GM23338 (cell line): ENCODE measurements at regions not wholly inside any gene's neighbourhood (a gene's known extent, or its start where the extent isn't known, plus 50 kb on each side); places are given as distances from the start of the nearest gene placed in this dataset.

Source experiments
- ATAC-seq: fragments of 200-7000 bp; cut with Tn5 transposase; 3 replicates; pipeline ENCODE4 v1.9.1; 2020
- DNase-seq: peaks from one replicate; pipeline ENCODE4 v3.0.0-alpha.2; 2015; ENCODE audit warnings: low spot score
- H2AFZ ChIP-seq: fragments of 200-600 bp; sonication (generic); 2 replicates; pipeline ENCODE4 v1.8.0; 2016; ENCODE audit warnings: antibody characterized with exemption, mild to moderate bottlenecking, moderate library complexity
- H3F3A ChIP-seq: fragments of 200-600 bp; sonication (generic); replicated peaks from 2 replicates; pipeline ENCODE4 v1.8.0; 2017; ENCODE audit warnings: antibody characterized with exemption, mixed run types, low read depth
- H3K27ac ChIP-seq: fragments of 200-600 bp; sonication (generic); 2 replicates; pipeline ENCODE4 v1.6.1; 2016; ENCODE audit warnings: low read depth
- H3K27me3 ChIP-seq: fragments of 200-600 bp; sonication (generic); 2 replicates; pipeline ENCODE4 v1.8.0; 2016; ENCODE audit warnings: mild to moderate bottlenecking, mixed run types, moderate library complexity; ENCODE audit not compliant: insufficient read depth
- H3K36me3 ChIP-seq: fragments of 200-600 bp; sonication (generic); 2 replicates; pipeline ENCODE4 v1.8.0; 2016; ENCODE audit warnings: mild to moderate bottlenecking; ENCODE audit not compliant: insufficient read depth
- H3K4me1 ChIP-seq: fragments of 200-600 bp; sonication (generic); 2 replicates; pipeline ENCODE4 v1.8.0; 2016; ENCODE audit warnings: mild to moderate bottlenecking, moderate library complexity; ENCODE audit not compliant: insufficient read depth
- H3K4me2 ChIP-seq: fragments of 200-600 bp; sonication (generic); 2 replicates; pipeline ENCODE4 v1.7.1; 2017; ENCODE audit warnings: mixed run types
- H3K4me3 ChIP-seq: fragments of 200-600 bp; sonication (generic); 2 replicates; pipeline ENCODE4 v1.6.1; 2016; ENCODE audit warnings: mixed run types
- H3K79me2 ChIP-seq: fragments of 200-600 bp; sonication (generic); replicated peaks from 2 replicates; pipeline ENCODE4 v1.8.0; 2017; ENCODE audit warnings: mild to moderate bottlenecking; ENCODE audit not compliant: insufficient read depth
- H3K9me2 ChIP-seq: fragments of 200-600 bp; sonication (generic); 2 replicates; pipeline ENCODE4 v1.8.0; 2017; ENCODE audit not compliant: insufficient read depth
- H4K20me1 ChIP-seq: fragments of 200-600 bp; sonication (generic); replicated peaks from 2 replicates; pipeline ENCODE4 v1.8.0; 2017; ENCODE audit warnings: mild to moderate bottlenecking; ENCODE audit not compliant: insufficient read depth
- H3K27ac Mint-ChIP-seq: 2 replicates; pipeline ENCODE4 v1.8.0; 2020; ENCODE audit warnings: inconsistent platforms, mild to moderate bottlenecking, moderate library complexity, mixed read lengths
- H3K27me3 Mint-ChIP-seq: 3 replicates; pipeline ENCODE4 v1.8.0; 2022; ENCODE audit warnings: low read depth, mild to moderate bottlenecking, moderate library complexity, mixed read lengths, inconsistent platforms; ENCODE audit not compliant: insufficient read depth, poor library complexity
- H3K36me3 Mint-ChIP-seq: 3 replicates; pipeline ENCODE4 v1.8.0; 2021; ENCODE audit warnings: low read depth, mild to moderate bottlenecking, inconsistent platforms, moderate library complexity, mixed read lengths
- H3K4me1 Mint-ChIP-seq: 3 replicates; pipeline ENCODE4 v1.8.0; 2020; ENCODE audit warnings: mild to moderate bottlenecking, inconsistent platforms, mixed read lengths
- H3K4me3 Mint-ChIP-seq: 3 replicates; pipeline ENCODE4 v1.8.0; 2021; ENCODE audit warnings: moderate library complexity, mild to moderate bottlenecking, inconsistent platforms, mixed read lengths
- H3K9me3 Mint-ChIP-seq: 3 replicates; pipeline ENCODE4 v1.8.0; 2020; ENCODE audit warnings: moderate library complexity, mild to moderate bottlenecking, inconsistent platforms, mixed read lengths
- CTCF ChIP-seq, 2 experiments: fragments of 200-600 bp in 1 of 2; sonication (generic) in 1 of 2; conservative IDR thresholded peaks; 2 replicates each; pipeline versions ENCODE4 v1.5.1 to v1.6.1; 2016 to 2017; ENCODE audit warnings: antibody characterized with exemption in 2 of 2, low read depth in 2 of 2, mild to moderate bottlenecking in 2 of 2, moderate library complexity in 1 of 2
- EZH2 ChIP-seq: fragments of 200-600 bp; sonication (generic); IDR thresholded peaks from one replicate; pipeline ENCODE4 v1.8.0; 2017; ENCODE audit warnings: antibody characterized with exemption, mild to moderate bottlenecking, low read depth; ENCODE audit not compliant: unreplicated experiment
- EZH2phosphoT487 ChIP-seq: fragments of 200-600 bp; sonication (generic); IDR thresholded peaks from one replicate; pipeline ENCODE4 v1.8.1; 2018; ENCODE audit warnings: antibody characterized with exemption; ENCODE audit not compliant: unreplicated experiment
- JUNB ChIP-seq: IDR thresholded peaks from one replicate; pipeline ENCODE4 v1.6.1; 2016; ENCODE audit warnings: antibody characterized with exemption; ENCODE audit not compliant: unreplicated experiment
- NANOG ChIP-seq: IDR thresholded peaks from 2 replicates; pipeline ENCODE4 v1.6.1; 2016; ENCODE audit warnings: antibody characterized with exemption, borderline replicate concordance
- POLR2AphosphoS5 ChIP-seq: IDR thresholded peaks from 2 replicates; pipeline ENCODE4 v1.6.1; 2016; ENCODE audit warnings: antibody characterized with exemption, low read depth
- STAT1 ChIP-seq: IDR thresholded peaks from one replicate; pipeline ENCODE4 v1.6.1; 2016; ENCODE audit warnings: antibody characterized with exemption; ENCODE audit not compliant: unreplicated experiment
- ZNF114 ChIP-seq: fragments of 250-450 bp; sonication (Bioruptor Pico); IDR thresholded peaks from 2 replicates; pipeline ENCODE4 v1.5.0; 2020; ENCODE audit warnings: mild to moderate bottlenecking, moderate library complexity
- ZNF331 ChIP-seq: fragments of 250-450 bp; sonication (Bioruptor Pico); IDR thresholded peaks from 2 replicates; pipeline ENCODE4 v1.5.0; 2020; ENCODE audit warnings: low read depth, mild to moderate bottlenecking, moderate library complexity
- TF ChIP-seq, protein P1 (sequence below): IDR thresholded peaks from one replicate; pipeline ENCODE4 v1.6.1; 2018; ENCODE audit warnings: antibody characterized with exemption; ENCODE audit not compliant: unreplicated experiment
- TF ChIP-seq, protein P2 (sequence below): IDR thresholded peaks from 2 replicates; pipeline ENCODE4 v1.6.1; 2016; ENCODE audit warnings: antibody characterized with exemption

GRCh38 chr4:114040319-114041116, 61.1 kb upstream of the ARSJ start (continued):
- TF ChIP-seq CTCF (conservative IDR thresholded peaks at IDR 0.05; ENCODE audit: low read depth in 2 of 2) (no peak), ZNF114 (CRISPR knock-in tag) (no peak), EZH2 (no peak), JUNB (no peak), EZH2phosphoT487 (no peak), ZNF331 (CRISPR knock-in tag) (no peak), NANOG (no peak)
- TF ChIP-seq, protein P1, sequence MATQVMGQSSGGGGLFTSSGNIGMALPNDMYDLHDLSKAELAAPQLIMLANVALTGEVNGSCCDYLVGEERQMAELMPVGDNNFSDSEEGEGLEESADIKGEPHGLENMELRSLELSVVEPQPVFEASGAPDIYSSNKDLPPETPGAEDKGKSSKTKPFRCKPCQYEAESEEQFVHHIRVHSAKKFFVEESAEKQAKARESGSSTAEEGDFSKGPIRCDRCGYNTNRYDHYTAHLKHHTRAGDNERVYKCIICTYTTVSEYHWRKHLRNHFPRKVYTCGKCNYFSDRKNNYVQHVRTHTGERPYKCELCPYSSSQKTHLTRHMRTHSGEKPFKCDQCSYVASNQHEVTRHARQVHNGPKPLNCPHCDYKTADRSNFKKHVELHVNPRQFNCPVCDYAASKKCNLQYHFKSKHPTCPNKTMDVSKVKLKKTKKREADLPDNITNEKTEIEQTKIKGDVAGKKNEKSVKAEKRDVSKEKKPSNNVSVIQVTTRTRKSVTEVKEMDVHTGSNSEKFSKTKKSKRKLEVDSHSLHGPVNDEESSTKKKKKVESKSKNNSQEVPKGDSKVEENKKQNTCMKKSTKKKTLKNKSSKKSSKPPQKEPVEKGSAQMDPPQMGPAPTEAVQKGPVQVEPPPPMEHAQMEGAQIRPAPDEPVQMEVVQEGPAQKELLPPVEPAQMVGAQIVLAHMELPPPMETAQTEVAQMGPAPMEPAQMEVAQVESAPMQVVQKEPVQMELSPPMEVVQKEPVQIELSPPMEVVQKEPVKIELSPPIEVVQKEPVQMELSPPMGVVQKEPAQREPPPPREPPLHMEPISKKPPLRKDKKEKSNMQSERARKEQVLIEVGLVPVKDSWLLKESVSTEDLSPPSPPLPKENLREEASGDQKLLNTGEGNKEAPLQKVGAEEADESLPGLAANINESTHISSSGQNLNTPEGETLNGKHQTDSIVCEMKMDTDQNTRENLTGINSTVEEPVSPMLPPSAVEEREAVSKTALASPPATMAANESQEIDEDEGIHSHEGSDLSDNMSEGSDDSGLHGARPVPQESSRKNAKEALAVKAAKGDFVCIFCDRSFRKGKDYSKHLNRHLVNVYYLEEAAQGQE, result no peak

DNA sequence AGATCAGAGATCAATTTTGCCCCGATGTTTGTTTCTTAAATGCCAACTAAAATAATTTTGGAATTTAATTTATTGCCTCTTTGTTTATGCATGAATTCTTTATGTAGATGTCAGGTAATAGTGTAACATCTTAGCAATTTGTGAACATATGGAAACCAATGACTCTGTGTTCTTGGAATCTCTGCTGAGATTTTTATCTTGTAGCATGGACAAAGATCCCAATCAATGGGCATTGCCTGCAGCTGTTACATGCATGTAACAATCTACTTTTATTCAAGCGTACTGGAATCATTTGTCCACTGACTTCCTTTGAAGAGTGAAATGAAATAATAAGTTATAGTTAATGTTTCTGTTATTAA, 61.6 kb upstream of the ARSJ start:
- Histone ChIP-seq H4K20me1 (no peaks in the 10 kb centered on the region), H3K9me2 (no peaks in the 10 kb centered on the region), H3K27ac (no peak overlapping the region), H3K4me1 (no peaks in the 10 kb centered on the region), H3K4me3 (no peak overlapping the region), H3K36me3 (no peaks in the 10 kb centered on the region), H3F3A (no peaks in the 10 kb centered on the region), H3K27me3 (no peaks in the 10 kb centered on the region), H3K4me2 (no peak overlapping the region), H3K79me2 (no peaks in the 10 kb centered on the region), H2AFZ (no peak overlapping the region)
- ATAC-seq (no peak), DNase-seq (no peak)
- Mint-ChIP-seq H3K4me3 (no peak overlapping the region), H3K36me3 (no peaks in the 10 kb centered on the region), H3K27me3 (no peaks in the 10 kb centered on the region), H3K9me3 (no peaks in the 10 kb centered on the region), H3K27ac (no peak overlapping the region), H3K4me1 (no peaks in the 10 kb centered on the region)
- TF ChIP-seq, protein P1, result no peak
- no peak for TF ChIP-seq EZH2phosphoT487
- no peak for TF ChIP-seq NANOG
- TF ChIP-seq POLR2AphosphoS5, result no peak
- TF ChIP-seq, protein P2, sequence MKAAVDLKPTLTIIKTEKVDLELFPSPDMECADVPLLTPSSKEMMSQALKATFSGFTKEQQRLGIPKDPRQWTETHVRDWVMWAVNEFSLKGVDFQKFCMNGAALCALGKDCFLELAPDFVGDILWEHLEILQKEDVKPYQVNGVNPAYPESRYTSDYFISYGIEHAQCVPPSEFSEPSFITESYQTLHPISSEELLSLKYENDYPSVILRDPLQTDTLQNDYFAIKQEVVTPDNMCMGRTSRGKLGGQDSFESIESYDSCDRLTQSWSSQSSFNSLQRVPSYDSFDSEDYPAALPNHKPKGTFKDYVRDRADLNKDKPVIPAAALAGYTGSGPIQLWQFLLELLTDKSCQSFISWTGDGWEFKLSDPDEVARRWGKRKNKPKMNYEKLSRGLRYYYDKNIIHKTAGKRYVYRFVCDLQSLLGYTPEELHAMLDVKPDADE, result no peak
- no peak for TF ChIP-seq ZNF114 (CRISPR knock-in tag)
- no peak for TF ChIP-seq STAT1
- no peak for TF ChIP-seq CTCF (conservative IDR thresholded peaks at IDR 0.05; ENCODE audit: low read depth in 2 of 2)
